Adrenal gland (tissue), 9 donors: ENCODE measurements at regions not wholly inside any gene's neighbourhood (a gene's known extent, or its start where the extent isn't known, plus 50 kb on each side); places are given as distances from the start of the nearest gene placed in this dataset.

Experiments used
- DNase-seq, 7 donors: peaks; one replicate each; pipeline ENCODE4 v3.0.0-alpha.2; 2019 to 2020
- H3K27ac ChIP-seq, 5 donors: fragments of 200-600 bp; sonication (generic) in 4 of 5; 1 replicate in 3 of 5; 2 replicates in 2 of 5; pipeline versions ENCODE4 v1.5.1 to v1.8.0; 2016 to 2020; ENCODE audit warnings: mild to moderate bottlenecking in 1 of 5
- H3K27me3 ChIP-seq: fragments of 200-600 bp; 2 replicates; pipeline ENCODE4 v1.8.0; 2021
- H3K36me3 ChIP-seq, 2 donors: fragments of 200-600 bp; replicated peaks in 1 of 2; 1 replicate in 1 of 2; 2 replicates in 1 of 2; pipeline versions ENCODE4 v1.5.1 to v1.8.0; 2018 to 2022
- H3K4me1 ChIP-seq, 2 donors: fragments of 200-600 bp; replicated peaks in 1 of 2; 1 replicate in 1 of 2; 2 replicates in 1 of 2; pipeline versions ENCODE4 v1.5.1 to v1.8.0; 2018 to 2021
- H3K4me3 ChIP-seq, 4 donors: fragments of 200-600 bp; sonication (generic) in 3 of 4; one replicate each; pipeline ENCODE4 v1.5.1; 2016 to 2018
- H3K9me3 ChIP-seq, 3 donors: fragments of 200-600 bp; sonication (generic) in 1 of 3; replicated peaks in 1 of 3; 1 replicate in 2 of 3; 2 replicates in 1 of 3; pipeline versions ENCODE4 v1.5.1 to v1.8.0; 2016 to 2021
- CTCF ChIP-seq, 6 experiments: fragments of 450-650 bp in 4 of 6; fragments of 200-600 bp in 2 of 6; sonication (generic) in 1 of 6; IDR thresholded peaks; 1 replicate in 5 of 6; 2 replicates in 1 of 6; pipeline versions ENCODE4 v1.5.1 to v1.8.0; 2016 to 2021; ENCODE audit warnings: antibody characterized with exemption in 6 of 6, mild to moderate bottlenecking in 2 of 6, moderate library complexity in 1 of 6
- POLR2A ChIP-seq, 2 donors: fragments of 450-650 bp; IDR thresholded peaks; one replicate each; pipeline ENCODE4 v1.6.1; 2017; ENCODE audit warnings: antibody characterized with exemption in 2 of 2, mild to moderate bottlenecking in 2 of 2, moderate library complexity in 1 of 2
- WGBS, 4 donors: extraction: QIAGEN DNeasy Blood & Tissue Kit in 2 of 4; methylation state at CpG; one replicate each; pipeline versions ENCODE4 v1.1.5 to v1.1.7; 2013 to 2017; 5-methylcytosine and 5-hydroxymethylcytosine counted together
- intact Hi-C, 2 donors: fragments of 100-400 bp; cut with DNase I; formaldehyde crosslinking; loops; one replicate each; pipeline versions ENCODE4 v1.14.1 to v1.15.0; 2022 to 2023
- donor health status: healthy with polysubstance abuse.
- donor health status: Bipolar disorder and iron deficiency.
- donor health status: DM: yes; HTN: yes; CAD: no.
- donor health status: DM: no; HTN: no; CAD: no.
- donor health status: DM: no; HTN: no; CAD: no.

- no peaks in the 10 kb centered on the region for H3K4me1 ChIP-seq
- DNase-seq, result no peak
- H3K36me3 ChIP-seq, result no peaks in the 10 kb centered on the region
- H3K4me3 ChIP-seq, result no peak overlapping the region
- WGBS, 4 donors, result 61 to 78% (median 72%) methylated on average over 4 of the region's 4 CpGs
- TF ChIP-seq POLR2A (IDR thresholded peaks at IDR 0.05) (no peak), CTCF (IDR thresholded peaks at IDR 0.05) (no peak)
- no peaks in the 10 kb centered on the region for H3K9me3 ChIP-seq
- H3K27ac ChIP-seq, result no peak overlapping the region
- intact Hi-C loops, result no loop called here
- no peaks in the 10 kb centered on the region for H3K27me3 ChIP-seq
Measured at GRCh38 chr4:145418739-145419138, 62.9 kb upstream of the SMAD1 start.

- no peaks in the 10 kb centered on the region for H3K36me3 ChIP-seq
- 85 to 89% (median 88%) methylated on average over 5 of the region's 5 CpGs for WGBS, 4 donors
- no peaks in the 10 kb centered on the region for H3K9me3 ChIP-seq
- intact Hi-C loops, result no loop called here
- TF ChIP-seq CTCF (IDR thresholded peaks at IDR 0.05) (no peak), POLR2A (IDR thresholded peaks at IDR 0.05) (no peak)
- no peaks in the 10 kb centered on the region for H3K4me1 ChIP-seq
- no peak overlapping the region for H3K27ac ChIP-seq
- no peak overlapping the region for H3K4me3 ChIP-seq
- H3K27me3 ChIP-seq, result no peaks in the 10 kb centered on the region
- no peak for DNase-seq
Measured at GRCh38 chr4:145417348-145418130, 64.1 kb upstream of the SMAD1 start.

GRCh38 chr4:145414841-145415240, 66.8 kb upstream of the SMAD1 start:
- Histone ChIP-seq H3K9me3 (no peaks in the 10 kb centered on the region), H3K4me3 (no peak overlapping the region), H3K36me3 (no peaks in the 10 kb centered on the region), H3K27ac (no peak overlapping the region), H3K27me3 (no peaks in the 10 kb centered on the region), H3K4me1 (no peaks in the 10 kb centered on the region)
- no peak for TF ChIP-seq POLR2A (IDR thresholded peaks at IDR 0.05)
- TF ChIP-seq CTCF (IDR thresholded peaks at IDR 0.05), result no peak
- 78 to 94% (median 80%) methylated on average over 1 of the region's 1 CpG for WGBS, 4 donors
- intact Hi-C loops, result no loop called here
- no peak for DNase-seq

- intact Hi-C loops, result no loop called here
- Histone ChIP-seq H3K27ac (no peak overlapping the region), H3K27me3 (no peaks in the 10 kb centered on the region), H3K4me1 (no peaks in the 10 kb centered on the region), H3K4me3 (no peak overlapping the region), H3K36me3 (no peaks in the 10 kb centered on the region), H3K9me3 (no peaks in the 10 kb centered on the region)
- no peak for DNase-seq
- TF ChIP-seq POLR2A (IDR thresholded peaks at IDR 0.05) (no peak), CTCF (IDR thresholded peaks at IDR 0.05) (no peak)
- 90 to 97% (median 96%) methylated on average over 1 of the region's 1 CpG for WGBS, 4 donors
Measured at GRCh38 chr4:145414226-145414625, 67.4 kb upstream of the SMAD1 start.
